ENCODE measurements at regions not wholly inside any gene's neighbourhood (a gene's known extent, or its start where the extent isn't known, plus 50 kb on each side); places are given as distances from the start of the nearest gene placed in this dataset.

DNA sequence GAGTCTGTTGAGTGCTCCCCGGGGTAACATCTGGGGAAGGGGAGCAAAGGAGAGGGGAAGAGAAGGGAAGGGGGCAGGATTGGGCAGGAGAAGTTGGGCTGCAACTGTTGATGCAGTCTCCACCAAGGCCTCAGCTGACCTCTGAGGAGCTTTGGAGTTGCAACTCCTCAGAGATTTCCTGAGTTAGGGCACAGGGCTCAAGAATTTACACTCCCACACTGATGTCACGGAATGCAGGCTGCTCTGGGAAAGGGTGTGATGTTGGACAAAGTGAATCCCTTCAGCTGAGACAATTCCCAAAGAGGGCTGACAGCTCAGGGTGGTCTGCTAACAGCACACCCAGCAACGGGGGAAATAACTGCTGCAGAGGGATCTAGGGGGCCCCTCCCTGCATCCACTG lies 295.6 kb downstream of the PCNX1 start:
- Histone ChIP-seq H3K14ac (replicated peaks; ENCODE audit: low read depth, low read length) (0 out of 2 replicates have a peak overlapping the region, but pooled peaks have one; percentile 48), H3K4me1 (ENCODE audit: control insufficient read depth, insufficient read depth, low read length) (peaks cover 8% of the 10 kb centered on the region), H2BK120ac (ENCODE audit: low read depth, low read length) (no peak overlapping the region), H4K5ac (ENCODE audit: low read depth, low read length) (no peak overlapping the region), H3K9me1 (ENCODE audit: insufficient read depth, low read length) (no peaks in the 10 kb centered on the region; the same call in 1 of the 2 replicates), H2BK5ac (ENCODE audit: low read depth, low read length, poor library complexity, severe bottlenecking) (no peak overlapping the region), H3K9ac (ENCODE audit: low read depth, low read length) (no peak overlapping the region), H3K27ac (ENCODE audit: insufficient read depth, low read length) (no peak overlapping the region), H3K27me3 (ENCODE audit: control insufficient read depth, insufficient read depth, low read length) (no peaks in the 10 kb centered on the region), H3K56ac (ENCODE audit: extremely low read depth, insufficient read depth, low read length) (no peak overlapping the region), H4K8ac (ENCODE audit: low read depth in 2 of 2, low read length in 2 of 2) (no peak overlapping the region; a peak in 1 of 4 replicates), H3K79me1 (ENCODE audit: low read depth in 1 of 2, low read length in 2 of 2) (no peaks in the 10 kb centered on the region), H2BK15ac (ENCODE audit: low read depth, low read length) (no peak overlapping the region; the same call in 2 of the 3 replicates), H2AFZ (replicated peaks; ENCODE audit: low read length, poor library complexity) (peak overlapping the region; percentile 18), H4K20me1 (ENCODE audit: insufficient read depth, low read length) (no peaks in the 10 kb centered on the region), H3K36me3 (ENCODE audit: control insufficient read depth, insufficient read depth, low read length) (no peaks in the 10 kb centered on the region), H4K91ac (ENCODE audit: insufficient read depth, low read depth, low read length) (0 out of 2 replicates have a peak overlapping the region, but pooled peaks have one; percentile 6), H2AK9ac (replicated peaks; ENCODE audit: low read depth, low read length, poor library complexity) (no peak overlapping the region), H3K4me3 (ENCODE audit: insufficient read depth, low read depth, low read length) (no peak overlapping the region), H2AK5ac (ENCODE audit: low read depth, low read length) (no peak overlapping the region), H2BK20ac (ENCODE audit: low read depth, low read length) (no peak overlapping the region), H3K23ac (ENCODE audit: low read depth, low read length) (no peak overlapping the region; the same call in 1 of the 2 replicates), H3K4me2 (ENCODE audit: low read depth, low read length) (no peak overlapping the region), H3K18ac (ENCODE audit: low read depth, low read length) (no peak overlapping the region), H3K9me3 (ENCODE audit: control insufficient read depth, insufficient read depth, low read length) (no peaks in the 10 kb centered on the region), H3K4ac (ENCODE audit: low read depth, low read length) (no peak overlapping the region)
- no peak for TF ChIP-seq CHD1 (IDR thresholded peaks at IDR 0.05; ENCODE audit: low read depth, low read length)
- TF ChIP-seq, protein P1, sequence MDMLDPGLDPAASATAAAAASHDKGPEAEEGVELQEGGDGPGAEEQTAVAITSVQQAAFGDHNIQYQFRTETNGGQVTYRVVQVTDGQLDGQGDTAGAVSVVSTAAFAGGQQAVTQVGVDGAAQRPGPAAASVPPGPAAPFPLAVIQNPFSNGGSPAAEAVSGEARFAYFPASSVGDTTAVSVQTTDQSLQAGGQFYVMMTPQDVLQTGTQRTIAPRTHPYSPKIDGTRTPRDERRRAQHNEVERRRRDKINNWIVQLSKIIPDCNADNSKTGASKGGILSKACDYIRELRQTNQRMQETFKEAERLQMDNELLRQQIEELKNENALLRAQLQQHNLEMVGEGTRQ (IDR thresholded peaks at IDR 0.05; ENCODE audit: low read depth, low read length): no peak
- no peak for TF ChIP-seq RCOR1 (IDR thresholded peaks at IDR 0.05; ENCODE audit: insufficient replicate concordance, low read length)
- no peak for TF ChIP-seq NFE2L2 (IDR thresholded peaks at IDR 0.05; ENCODE audit: low read depth, low read length)
- no peak for TF ChIP-seq RAD21 (IDR thresholded peaks at IDR 0.05; ENCODE audit: low read length)
- TF ChIP-seq MXI1 (IDR thresholded peaks at IDR 0.05; ENCODE audit: borderline replicate concordance, low read depth, low read length): no peak
- no peak for TF ChIP-seq MAFK (IDR thresholded peaks at IDR 0.05; ENCODE audit: low read depth, low read length)
- no peak for TF ChIP-seq MAZ (IDR thresholded peaks at IDR 0.05; ENCODE audit: borderline replicate concordance, low read depth, low read length)
- no peak for TF ChIP-seq FOS (IDR thresholded peaks at IDR 0.05; ENCODE audit: low read depth, low read length)
- peak; percentile 23 for DNase-seq
- POLR2A ChIA-PET (ENCODE audit: unreplicated experiment): no interaction called here
- CTCF ChIA-PET: no interaction called here
- no peak; the same call in 1 of the 2 replicates for ATAC-seq (ENCODE audit: low read depth)
- BruUV-seq (replicated peaks): no TSS peak
- in situ Hi-C loops (cut with MboI; ENCODE audit: low sequenced_read_pairs): no loop called here
- intact Hi-C loops (cut with micrococcal nuclease): no loop called here
- 75% methylated on average over 1 of the region's 3 CpGs; no CpG with 5 or more reads in 1 of the 2 experiments for WGBS, 2 experiments (ENCODE audit: extremely low coverage in 2 of 2, insufficient read length in 1 of 2)
- dilution Hi-C loops (cut with HindIII; ENCODE audit: low sequenced_read_pairs, unreplicated experiment): no loop called here
